ENCODE measurements at regions not wholly inside any gene's neighbourhood (a gene's known extent, or its start where the extent isn't known, plus 50 kb on each side); places are given as distances from the start of the nearest gene placed in this dataset.
"Not testable (repeated sequence)": the region's sequence is repeated elsewhere in the genome, so short reads cannot be mapped to it uniquely, and the experiment has no call there.

DNA sequence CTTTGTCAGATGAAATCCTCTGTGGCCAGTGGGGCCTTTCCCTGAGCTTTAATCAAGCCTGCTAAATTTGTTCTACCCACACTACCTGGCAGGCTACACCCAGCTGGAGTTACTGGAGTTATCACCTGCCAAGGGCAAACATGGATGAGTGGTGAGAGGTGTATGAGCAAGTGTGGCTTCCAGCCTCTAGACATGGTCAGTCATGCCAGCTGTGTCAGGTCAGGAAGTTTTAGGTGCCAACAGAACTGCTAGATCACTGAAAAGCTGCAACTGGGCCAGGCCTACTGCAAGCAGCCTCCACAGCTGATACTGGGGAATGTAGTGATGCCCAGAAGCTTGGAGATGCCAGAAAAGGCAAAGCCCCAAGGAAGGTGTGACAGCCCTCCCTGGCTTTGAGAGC, 378.0 kb downstream of the CDY1B start:
- TF ChIP-seq, protein P1, sequence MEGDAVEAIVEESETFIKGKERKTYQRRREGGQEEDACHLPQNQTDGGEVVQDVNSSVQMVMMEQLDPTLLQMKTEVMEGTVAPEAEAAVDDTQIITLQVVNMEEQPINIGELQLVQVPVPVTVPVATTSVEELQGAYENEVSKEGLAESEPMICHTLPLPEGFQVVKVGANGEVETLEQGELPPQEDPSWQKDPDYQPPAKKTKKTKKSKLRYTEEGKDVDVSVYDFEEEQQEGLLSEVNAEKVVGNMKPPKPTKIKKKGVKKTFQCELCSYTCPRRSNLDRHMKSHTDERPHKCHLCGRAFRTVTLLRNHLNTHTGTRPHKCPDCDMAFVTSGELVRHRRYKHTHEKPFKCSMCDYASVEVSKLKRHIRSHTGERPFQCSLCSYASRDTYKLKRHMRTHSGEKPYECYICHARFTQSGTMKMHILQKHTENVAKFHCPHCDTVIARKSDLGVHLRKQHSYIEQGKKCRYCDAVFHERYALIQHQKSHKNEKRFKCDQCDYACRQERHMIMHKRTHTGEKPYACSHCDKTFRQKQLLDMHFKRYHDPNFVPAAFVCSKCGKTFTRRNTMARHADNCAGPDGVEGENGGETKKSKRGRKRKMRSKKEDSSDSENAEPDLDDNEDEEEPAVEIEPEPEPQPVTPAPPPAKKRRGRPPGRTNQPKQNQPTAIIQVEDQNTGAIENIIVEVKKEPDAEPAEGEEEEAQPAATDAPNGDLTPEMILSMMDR (IDR thresholded peaks at IDR 0.05), result not testable (repeated sequence)
- TF ChIP-seq POLR2A (IDR thresholded peaks at IDR 0.05), result not testable (repeated sequence)
